Testis (tissue), 2 donors: ENCODE measurements at regions not wholly inside any gene's neighbourhood (a gene's known extent, or its start where the extent isn't known, plus 50 kb on each side); places are given as distances from the start of the nearest gene placed in this dataset.

Experiments
- POLR2A ChIP-seq: fragments of 450-650 bp; IDR thresholded peaks from one replicate; pipeline ENCODE4 v1.6.1; 2017; ENCODE audit warnings: antibody characterized with exemption, mild to moderate bottlenecking, moderate library complexity
- TF ChIP-seq, protein P1 (sequence below), 3 experiments: fragments of 450-650 bp in 2 of 3; fragments of 200-600 bp in 1 of 3; sonication (generic) in 1 of 3; IDR thresholded peaks; one replicate each; pipeline ENCODE4 v1.5.1; 2016 to 2019; ENCODE audit warnings: antibody characterized with exemption in 3 of 3, mild to moderate bottlenecking in 2 of 3, moderate library complexity in 1 of 3

DNA sequence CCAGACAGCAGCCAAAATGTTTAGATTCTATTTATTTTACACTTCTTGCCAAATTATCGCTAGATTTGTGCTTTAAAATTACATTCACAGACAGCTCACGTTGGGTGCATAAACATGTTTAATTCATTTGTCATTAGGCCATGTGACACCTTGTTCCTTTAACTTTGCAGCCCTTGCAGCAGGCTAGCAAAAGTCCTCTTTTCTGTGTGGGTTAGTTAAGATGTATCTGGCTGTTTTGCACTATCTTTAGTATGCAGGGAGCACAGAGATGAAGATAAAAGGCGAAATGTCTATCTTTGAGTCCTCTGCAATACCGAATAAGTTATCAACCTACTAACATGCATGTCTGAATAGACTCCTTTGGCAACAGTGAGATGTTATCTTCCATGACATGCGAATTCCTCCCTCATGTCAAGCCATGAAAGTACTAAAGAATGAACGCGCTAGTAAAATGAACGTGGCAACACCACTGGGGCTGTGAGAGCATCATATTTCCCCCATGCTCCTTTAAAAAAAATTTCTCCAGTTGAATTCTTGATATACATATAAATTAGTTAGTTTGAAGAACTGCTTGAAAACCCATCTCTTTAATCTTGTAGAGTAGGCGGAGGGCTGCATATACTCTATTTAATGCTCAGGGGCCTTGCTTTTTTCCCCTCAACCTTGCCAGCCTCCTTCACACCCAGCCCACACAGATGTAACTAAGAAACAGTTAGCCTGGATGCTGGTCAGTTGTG is 620.4 kb upstream of the NR2F2 start:
- TF ChIP-seq, protein P1, sequence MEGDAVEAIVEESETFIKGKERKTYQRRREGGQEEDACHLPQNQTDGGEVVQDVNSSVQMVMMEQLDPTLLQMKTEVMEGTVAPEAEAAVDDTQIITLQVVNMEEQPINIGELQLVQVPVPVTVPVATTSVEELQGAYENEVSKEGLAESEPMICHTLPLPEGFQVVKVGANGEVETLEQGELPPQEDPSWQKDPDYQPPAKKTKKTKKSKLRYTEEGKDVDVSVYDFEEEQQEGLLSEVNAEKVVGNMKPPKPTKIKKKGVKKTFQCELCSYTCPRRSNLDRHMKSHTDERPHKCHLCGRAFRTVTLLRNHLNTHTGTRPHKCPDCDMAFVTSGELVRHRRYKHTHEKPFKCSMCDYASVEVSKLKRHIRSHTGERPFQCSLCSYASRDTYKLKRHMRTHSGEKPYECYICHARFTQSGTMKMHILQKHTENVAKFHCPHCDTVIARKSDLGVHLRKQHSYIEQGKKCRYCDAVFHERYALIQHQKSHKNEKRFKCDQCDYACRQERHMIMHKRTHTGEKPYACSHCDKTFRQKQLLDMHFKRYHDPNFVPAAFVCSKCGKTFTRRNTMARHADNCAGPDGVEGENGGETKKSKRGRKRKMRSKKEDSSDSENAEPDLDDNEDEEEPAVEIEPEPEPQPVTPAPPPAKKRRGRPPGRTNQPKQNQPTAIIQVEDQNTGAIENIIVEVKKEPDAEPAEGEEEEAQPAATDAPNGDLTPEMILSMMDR (IDR thresholded peaks at IDR 0.05), result no peak
- TF ChIP-seq POLR2A, result no peak
